ENCODE measurements at regions not wholly inside any gene's neighbourhood (a gene's known extent, or its start where the extent isn't known, plus 50 kb on each side); places are given as distances from the start of the nearest gene placed in this dataset.

GRCh38 chr17:6245301-6246177, 175.4 kb downstream of the WSCD1 start:
- Histone ChIP-seq H3K79me2 (ENCODE audit: insufficient read depth, low read length) (no peaks in the 10 kb centered on the region), H3K27me3 (ENCODE audit: insufficient read depth, low read length, poor library complexity, severe bottlenecking) (no peaks in the 10 kb centered on the region), H2AFZ (ENCODE audit: low read length) (no peak overlapping the region), H3F3A (ENCODE audit: low read depth) (no peaks in the 10 kb centered on the region), H3K4me1 (ENCODE audit: insufficient read depth, low read length, poor library complexity, severe bottlenecking) (no peaks in the 10 kb centered on the region), H4K20me1 (ENCODE audit: insufficient read depth, low read length, poor library complexity, severe bottlenecking) (no peaks in the 10 kb centered on the region), H3K9me3 (ENCODE audit: insufficient read depth, low read depth, low read length) (peaks cover 4% of the 10 kb centered on the region; the same call in 1 of the 2 replicates), H3K4me3 (ENCODE audit: low read length, poor library complexity, severe bottlenecking) (no peak overlapping the region), H3K9ac (ENCODE audit: low read depth, low read length, poor library complexity, severe bottlenecking) (no peak overlapping the region), H3K9me2 (replicated peaks; ENCODE audit: low read depth, low read length) (no peaks in the 10 kb centered on the region), H3K36me3 (ENCODE audit: insufficient read depth, low read length) (no peaks in the 10 kb centered on the region), H3K4me2 (ENCODE audit: low read depth, low read length, poor library complexity, severe bottlenecking) (no peak overlapping the region)
- no peak for TF ChIP-seq CTCF (conservative IDR thresholded peaks at IDR 0.05; ENCODE audit: low read length)
- no peak for TF ChIP-seq EZH2phosphoT487 (IDR thresholded peaks at IDR 0.05; ENCODE audit: borderline replicate concordance)

- no peak overlapping the region for H3K4me2 ChIP-seq (ENCODE audit: low read depth, low read length, poor library complexity, severe bottlenecking)
- H4K20me1 ChIP-seq (ENCODE audit: insufficient read depth, low read length, poor library complexity, severe bottlenecking), result no peaks in the 10 kb centered on the region
- no peak overlapping the region for H3K9ac ChIP-seq (ENCODE audit: low read depth, low read length, poor library complexity, severe bottlenecking)
- H3K9me3 ChIP-seq (ENCODE audit: insufficient read depth, low read depth, low read length), result peaks cover 4% of the 10 kb centered on the region; the same call in 1 of the 2 replicates
- no peak overlapping the region for H2AFZ ChIP-seq (ENCODE audit: low read length)
- no peaks in the 10 kb centered on the region for H3K27me3 ChIP-seq (ENCODE audit: insufficient read depth, low read length, poor library complexity, severe bottlenecking)
- no peaks in the 10 kb centered on the region for H3K79me2 ChIP-seq (ENCODE audit: insufficient read depth, low read length)
- no peaks in the 10 kb centered on the region for H3F3A ChIP-seq (ENCODE audit: low read depth)
- no peaks in the 10 kb centered on the region for H3K9me2 ChIP-seq (replicated peaks; ENCODE audit: low read depth, low read length)
- no peak for TF ChIP-seq CTCF (conservative IDR thresholded peaks at IDR 0.05; ENCODE audit: low read length)
- no peak for TF ChIP-seq EZH2phosphoT487 (IDR thresholded peaks at IDR 0.05; ENCODE audit: borderline replicate concordance)
- H3K36me3 ChIP-seq (ENCODE audit: insufficient read depth, low read length), result no peaks in the 10 kb centered on the region
- H3K4me1 ChIP-seq (ENCODE audit: insufficient read depth, low read length, poor library complexity, severe bottlenecking), result no peaks in the 10 kb centered on the region
- H3K4me3 ChIP-seq (ENCODE audit: low read length, poor library complexity, severe bottlenecking), result no peak overlapping the region
Measured at GRCh38 chr17:6244796-6245195, 174.6 kb downstream of the WSCD1 start.

DNA sequence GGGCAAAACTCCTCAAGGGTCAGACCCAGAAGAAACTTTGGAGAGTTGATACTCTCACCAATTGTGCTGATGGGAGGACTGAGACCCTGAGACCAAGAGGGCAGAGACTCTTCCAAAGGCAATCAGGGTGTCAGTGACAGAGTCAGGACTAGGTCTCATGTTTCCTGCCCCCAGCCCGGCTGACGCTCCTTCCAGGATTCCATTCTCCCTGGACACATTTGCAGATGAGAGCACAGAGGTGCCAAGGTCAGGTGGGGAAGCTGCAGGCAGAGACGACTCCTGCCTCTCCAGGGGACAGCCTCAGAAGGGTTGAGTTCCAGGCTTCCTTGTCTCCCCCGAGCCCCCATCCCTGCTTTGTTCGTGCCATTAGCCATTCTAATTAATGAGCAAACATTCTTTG, 174.1 kb downstream of the WSCD1 start:
- Histone ChIP-seq H3K4me3 (ENCODE audit: low read length, poor library complexity, severe bottlenecking) (no peak overlapping the region), H3K27me3 (ENCODE audit: insufficient read depth, low read length, poor library complexity, severe bottlenecking) (no peaks in the 10 kb centered on the region), H3K9me3 (ENCODE audit: insufficient read depth, low read depth, low read length) (peaks cover 4% of the 10 kb centered on the region; the same call in 1 of the 2 replicates), H3K9me2 (replicated peaks; ENCODE audit: low read depth, low read length) (no peaks in the 10 kb centered on the region), H2AFZ (ENCODE audit: low read length) (no peak overlapping the region), H3K36me3 (ENCODE audit: insufficient read depth, low read length) (no peaks in the 10 kb centered on the region), H3K4me2 (ENCODE audit: low read depth, low read length, poor library complexity, severe bottlenecking) (no peak overlapping the region), H3K79me2 (ENCODE audit: insufficient read depth, low read length) (no peaks in the 10 kb centered on the region), H4K20me1 (ENCODE audit: insufficient read depth, low read length, poor library complexity, severe bottlenecking) (no peaks in the 10 kb centered on the region), H3F3A (ENCODE audit: low read depth) (no peaks in the 10 kb centered on the region), H3K9ac (ENCODE audit: low read depth, low read length, poor library complexity, severe bottlenecking) (no peak overlapping the region), H3K4me1 (ENCODE audit: insufficient read depth, low read length, poor library complexity, severe bottlenecking) (no peaks in the 10 kb centered on the region)
- TF ChIP-seq CTCF (conservative IDR thresholded peaks at IDR 0.05; ENCODE audit: low read length) (no peak), EZH2phosphoT487 (IDR thresholded peaks at IDR 0.05; ENCODE audit: borderline replicate concordance) (no peak)
